Stomach (tissue), 4 donors: ENCODE measurements at regions not wholly inside any gene's neighbourhood (a gene's known extent, or its start where the extent isn't known, plus 50 kb on each side); places are given as distances from the start of the nearest gene placed in this dataset.

ENCODE experiments used
- EP300 ChIP-seq: sonication (generic); formaldehyde crosslinking; IDR thresholded peaks from one replicate; pipeline ENCODE4 v1.6.1; 2017; ENCODE audit warnings: antibody characterized with exemption
- POLR2A ChIP-seq, 4 donors: fragments of 450-650 bp; IDR thresholded peaks; one replicate each; pipeline ENCODE4 v1.6.1; 2016; ENCODE audit warnings: antibody characterized with exemption in 4 of 4, control low read depth in 2 of 4, mild to moderate bottlenecking in 1 of 4, moderate library complexity in 1 of 4
- POLR2AphosphoS5 ChIP-seq, 3 donors: sonication (generic); formaldehyde crosslinking; IDR thresholded peaks; one replicate each; pipeline ENCODE4 v1.6.1; 2016; ENCODE audit warnings: antibody characterized with exemption in 3 of 3
- TF ChIP-seq, protein P1 (sequence below), 7 experiments: fragments of 450-650 bp in 4 of 7; fragments of 200-600 bp in 3 of 7; sonication (generic) in 3 of 7; IDR thresholded peaks; one replicate each; pipeline ENCODE4 v1.5.1; 2016 to 2019; ENCODE audit warnings: antibody characterized with exemption in 7 of 7, control low read depth in 2 of 7, mild to moderate bottlenecking in 1 of 7

DNA sequence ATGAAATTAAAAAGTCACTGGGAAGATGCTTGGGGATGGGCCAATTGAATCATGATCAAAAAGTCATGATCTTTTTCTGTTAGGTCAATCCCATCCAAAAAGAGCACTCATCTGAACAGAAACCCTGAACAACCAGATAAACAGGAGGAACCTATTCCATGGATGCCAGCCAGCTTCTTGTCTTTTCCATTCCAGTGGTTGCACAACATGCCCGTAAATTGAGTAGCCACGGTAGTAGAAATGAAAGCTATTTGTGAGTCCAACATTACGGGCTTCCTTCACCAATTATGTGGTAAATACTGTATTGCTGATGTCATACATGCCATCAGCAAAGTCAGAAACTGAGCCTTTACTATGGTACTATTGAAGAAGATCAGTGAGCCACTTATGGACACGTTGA, 982.4 kb upstream of the HS3ST1 start:
- TF ChIP-seq POLR2A (IDR thresholded peaks at IDR 0.05) (no peak), EP300 (no peak), POLR2AphosphoS5 (IDR thresholded peaks at IDR 0.05) (no peak)
- TF ChIP-seq, protein P1, sequence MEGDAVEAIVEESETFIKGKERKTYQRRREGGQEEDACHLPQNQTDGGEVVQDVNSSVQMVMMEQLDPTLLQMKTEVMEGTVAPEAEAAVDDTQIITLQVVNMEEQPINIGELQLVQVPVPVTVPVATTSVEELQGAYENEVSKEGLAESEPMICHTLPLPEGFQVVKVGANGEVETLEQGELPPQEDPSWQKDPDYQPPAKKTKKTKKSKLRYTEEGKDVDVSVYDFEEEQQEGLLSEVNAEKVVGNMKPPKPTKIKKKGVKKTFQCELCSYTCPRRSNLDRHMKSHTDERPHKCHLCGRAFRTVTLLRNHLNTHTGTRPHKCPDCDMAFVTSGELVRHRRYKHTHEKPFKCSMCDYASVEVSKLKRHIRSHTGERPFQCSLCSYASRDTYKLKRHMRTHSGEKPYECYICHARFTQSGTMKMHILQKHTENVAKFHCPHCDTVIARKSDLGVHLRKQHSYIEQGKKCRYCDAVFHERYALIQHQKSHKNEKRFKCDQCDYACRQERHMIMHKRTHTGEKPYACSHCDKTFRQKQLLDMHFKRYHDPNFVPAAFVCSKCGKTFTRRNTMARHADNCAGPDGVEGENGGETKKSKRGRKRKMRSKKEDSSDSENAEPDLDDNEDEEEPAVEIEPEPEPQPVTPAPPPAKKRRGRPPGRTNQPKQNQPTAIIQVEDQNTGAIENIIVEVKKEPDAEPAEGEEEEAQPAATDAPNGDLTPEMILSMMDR (IDR thresholded peaks at IDR 0.05): no peak
